Uterus (tissue), 3 donors: ENCODE measurements at regions not wholly inside any gene's neighbourhood (a gene's known extent, or its start where the extent isn't known, plus 50 kb on each side); places are given as distances from the start of the nearest gene placed in this dataset.

Source experiments
- DNase-seq, 2 donors: peaks; one replicate each; pipeline ENCODE4 v3.0.0-alpha.2; 2019 to 2020
- H3K27ac ChIP-seq, 2 donors: fragments of 200-600 bp; sonication (generic); 1 replicate in 1 of 2; 2 replicates in 1 of 2; pipeline ENCODE4 v1.5.1; 2016 to 2018
- H3K27me3 ChIP-seq, 2 donors: fragments of 200-600 bp; sonication (generic); one replicate each; pipeline ENCODE4 v1.5.1; 2018 to 2019; ENCODE audit warnings: control low read depth in 1 of 2
- H3K36me3 ChIP-seq, 2 donors: fragments of 200-600 bp; sonication (generic); one replicate each; pipeline ENCODE4 v1.5.1; 2019; ENCODE audit warnings: control low read depth in 1 of 2
- H3K4me1 ChIP-seq, 2 donors: fragments of 200-600 bp; sonication (generic); one replicate each; pipeline ENCODE4 v1.5.1; 2018 to 2019; ENCODE audit warnings: control low read depth in 1 of 2
- H3K4me3 ChIP-seq, 2 donors: fragments of 200-600 bp; sonication (generic); 1 replicate in 1 of 2; 2 replicates in 1 of 2; pipeline ENCODE4 v1.5.1; 2018 to 2019; ENCODE audit warnings: mild to moderate bottlenecking in 1 of 2
- H3K9me3 ChIP-seq, 2 donors: fragments of 200-600 bp; sonication (generic); one replicate each; pipeline ENCODE4 v1.5.1; 2019; ENCODE audit warnings: control low read depth in 1 of 2
- CTCF ChIP-seq, 4 experiments: fragments of 200-600 bp in 2 of 4; fragments of 450-650 bp in 2 of 4; sonication (generic) in 2 of 4; IDR thresholded peaks; one replicate each; pipeline ENCODE4 v1.5.1; 2016 to 2019; ENCODE audit warnings: antibody characterized with exemption in 4 of 4, mild to moderate bottlenecking in 2 of 4, moderate library complexity in 1 of 4
- POLR2A ChIP-seq, 2 donors: fragments of 450-650 bp; IDR thresholded peaks; one replicate each; pipeline ENCODE4 v1.6.1; 2016; ENCODE audit warnings: antibody characterized with exemption in 2 of 2, mild to moderate bottlenecking in 1 of 2, moderate library complexity in 1 of 2
- intact Hi-C: fragments of 100-400 bp; cut with DNase I; formaldehyde crosslinking; loops from one replicate; pipeline ENCODE4 v1.15.1; 2023; ENCODE audit warnings: low total_unique reads
- donor health status: DM: yes; HTN: yes; CAD: no.

- TF ChIP-seq CTCF (IDR thresholded peaks at IDR 0.05) (no peak), POLR2A (IDR thresholded peaks at IDR 0.05) (no peak)
- no peak for DNase-seq
- Histone ChIP-seq H3K4me3 (no peak overlapping the region), H3K36me3 (no peaks in the 10 kb centered on the region), H3K27me3 (no peaks in the 10 kb centered on the region), H3K9me3 (no peaks in the 10 kb centered on the region), H3K4me1 (no peaks in the 10 kb centered on the region), H3K27ac (no peak overlapping the region)
- intact Hi-C loops = no loop called here
These were observed 61.9 kb upstream of the YPEL5 start for GRCh38 chr2:30084915-30085314.

- intact Hi-C loops = no loop called here
- no peaks in the 10 kb centered on the region for H3K27me3 ChIP-seq
- no peak for TF ChIP-seq CTCF (IDR thresholded peaks at IDR 0.05)
- TF ChIP-seq POLR2A (IDR thresholded peaks at IDR 0.05) = no peak
- DNase-seq = no peak
- no peaks in the 10 kb centered on the region for H3K9me3 ChIP-seq
- H3K4me3 ChIP-seq = no peak overlapping the region
- no peak overlapping the region for H3K27ac ChIP-seq
- H3K36me3 ChIP-seq = no peaks in the 10 kb centered on the region
- H3K4me1 ChIP-seq = no peaks in the 10 kb centered on the region
These were observed 57.6 kb upstream of the YPEL5 start for GRCh38 chr2:30089171-30089570.

GRCh38 chr2:30095402-30095801 is 51.4 kb upstream of the YPEL5 start:
- intact Hi-C loops = no loop called here
- no peak overlapping the region for H3K27ac ChIP-seq
- no peaks in the 10 kb centered on the region for H3K9me3 ChIP-seq
- no peaks in the 10 kb centered on the region for H3K27me3 ChIP-seq
- no peaks in the 10 kb centered on the region for H3K4me1 ChIP-seq
- no peaks in the 10 kb centered on the region for H3K36me3 ChIP-seq
- H3K4me3 ChIP-seq = no peak overlapping the region
- no peak for TF ChIP-seq POLR2A (IDR thresholded peaks at IDR 0.05)
- no peak for TF ChIP-seq CTCF (IDR thresholded peaks at IDR 0.05)
- DNase-seq = no peak

- H3K4me1 ChIP-seq = no peaks in the 10 kb centered on the region
These were observed 50.4 kb upstream of the YPEL5 start for GRCh38 chr2:30096451-30096850.

More at GRCh38 chr2:30096451-30096850, 50.4 kb upstream of the YPEL5 start:
- H3K27ac ChIP-seq = no peak overlapping the region
- DNase-seq = no peak
- H3K4me3 ChIP-seq = no peak overlapping the region
- no peaks in the 10 kb centered on the region for H3K36me3 ChIP-seq
- TF ChIP-seq CTCF (IDR thresholded peaks at IDR 0.05) (no peak), POLR2A (IDR thresholded peaks at IDR 0.05) (no peak)
- intact Hi-C loops = no loop called here
- no peaks in the 10 kb centered on the region for H3K9me3 ChIP-seq
- H3K27me3 ChIP-seq = no peaks in the 10 kb centered on the region
